ENCODE measurements at regions not wholly inside any gene's neighbourhood (a gene's known extent, or its start where the extent isn't known, plus 50 kb on each side); places are given as distances from the start of the nearest gene placed in this dataset.

GRCh38 chr13:78198821-78199220 is 280.2 kb upstream of the EDNRB start:
- no peak for TF ChIP-seq CTCF (IDR thresholded peaks at IDR 0.05)
- no peak for TF ChIP-seq POLR2AphosphoS5 (IDR thresholded peaks at IDR 0.05)
- TF ChIP-seq POLR2A (IDR thresholded peaks at IDR 0.05) = no peak
- TF ChIP-seq EP300 (IDR thresholded peaks at IDR 0.05) = no peak

Measured in gastroesophageal sphincter (tissue), 3 donors.